GM18868 (cell line): ENCODE measurements at regions not wholly inside any gene's neighbourhood (a gene's known extent, or its start where the extent isn't known, plus 50 kb on each side); places are given as distances from the start of the nearest gene placed in this dataset.

Experiments
- ATAC-seq: cut with Tn5 transposase; IDR thresholded peaks from one replicate; pipeline ENCODE4 v1.9.1; 2021; ENCODE audit warnings: mild to moderate bottlenecking, moderate library complexity; ENCODE audit not compliant: unreplicated experiment

DNA sequence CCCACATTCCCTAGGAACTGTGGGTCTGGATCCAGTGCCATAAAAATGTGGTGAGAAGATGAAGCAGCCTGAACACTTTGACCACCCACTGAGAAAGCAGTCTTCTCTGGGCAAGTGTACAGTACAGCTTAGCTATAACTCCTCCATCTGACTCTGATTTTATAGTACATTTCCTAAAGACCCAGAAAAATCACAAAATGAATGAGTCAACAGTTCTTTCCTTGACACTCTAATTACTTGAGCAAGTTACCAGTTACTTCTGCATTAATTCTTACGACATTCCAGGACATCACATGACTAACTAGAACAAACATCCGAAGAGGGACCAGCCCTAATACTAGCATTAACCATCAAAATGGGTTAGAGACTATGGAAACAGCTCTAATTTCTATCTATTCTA lies 148.1 kb upstream of the PEX5L start:
- ATAC-seq: no peak

DNA sequence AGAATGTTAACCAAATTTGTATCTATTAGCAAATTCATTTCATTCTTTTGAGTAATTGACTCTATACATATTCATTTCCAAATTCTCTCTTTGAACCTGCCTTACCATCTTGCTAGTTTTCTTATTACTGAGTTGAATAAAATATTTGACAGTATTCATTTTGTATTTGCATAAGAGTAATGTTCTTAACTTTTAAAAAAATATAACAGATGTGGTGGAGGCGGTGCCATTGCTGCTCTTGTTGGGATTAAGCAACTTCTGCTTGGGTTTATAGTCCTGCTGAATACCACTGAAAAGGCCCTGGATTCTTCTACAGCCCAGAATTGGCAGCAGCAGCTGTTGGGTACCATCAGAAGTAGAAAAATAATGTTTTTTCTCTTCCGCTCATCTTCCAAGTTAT lies 148.9 kb upstream of the PEX5L start:
- no peak for ATAC-seq

DNA sequence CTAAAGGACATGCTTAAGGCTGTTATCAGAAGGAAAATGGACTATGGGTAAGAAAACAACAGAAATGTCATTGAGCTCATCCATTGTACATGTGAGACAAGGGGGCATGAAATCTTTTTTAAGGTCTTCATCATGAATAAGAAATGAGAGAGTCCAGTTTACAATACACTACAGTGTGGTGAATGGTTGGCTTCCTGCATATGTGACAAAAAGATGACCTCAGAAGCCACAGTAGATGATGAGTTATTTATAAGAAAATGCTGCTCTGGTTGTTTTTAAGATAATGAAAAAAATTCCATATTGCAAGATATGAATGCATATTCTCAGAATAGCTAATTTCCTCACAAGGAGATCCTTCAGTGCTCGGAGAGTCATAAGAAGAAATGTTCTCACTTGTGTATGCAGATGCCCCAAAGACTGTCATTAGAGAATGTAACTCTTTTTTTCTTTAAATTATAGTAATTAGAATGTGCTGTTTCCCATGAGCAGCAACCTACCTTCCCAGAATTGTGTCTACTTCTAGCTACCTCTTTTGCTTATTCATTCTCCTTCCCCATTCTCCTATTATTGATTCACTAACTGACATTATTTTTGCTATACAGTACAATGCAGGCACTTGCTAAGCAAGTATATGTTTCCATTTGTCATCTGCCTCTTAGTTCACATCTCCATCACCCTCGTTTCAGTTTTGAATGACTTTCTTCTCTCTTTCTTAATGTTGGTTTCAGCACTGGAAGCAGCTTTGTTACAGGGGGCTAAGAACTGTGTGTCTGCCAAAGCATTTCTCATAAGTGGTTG lies 152.0 kb upstream of the PEX5L start:
- no peak for ATAC-seq

DNA sequence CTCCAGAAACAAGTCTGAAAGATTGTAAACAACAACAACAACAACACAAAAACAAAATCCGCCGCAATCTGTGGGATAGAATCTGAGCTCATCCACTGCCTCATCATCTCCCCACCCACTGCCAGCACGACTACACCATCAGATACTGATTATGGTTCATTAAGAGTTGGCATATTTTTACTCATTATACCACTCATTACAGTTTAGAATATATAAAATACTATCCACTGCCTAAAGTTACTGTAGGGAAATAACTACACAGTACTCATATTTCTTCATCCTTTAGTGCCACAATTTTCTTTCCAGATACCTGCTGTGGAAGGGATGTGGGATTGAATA lies 152.5 kb upstream of the PEX5L start:
- no peak for ATAC-seq

DNA sequence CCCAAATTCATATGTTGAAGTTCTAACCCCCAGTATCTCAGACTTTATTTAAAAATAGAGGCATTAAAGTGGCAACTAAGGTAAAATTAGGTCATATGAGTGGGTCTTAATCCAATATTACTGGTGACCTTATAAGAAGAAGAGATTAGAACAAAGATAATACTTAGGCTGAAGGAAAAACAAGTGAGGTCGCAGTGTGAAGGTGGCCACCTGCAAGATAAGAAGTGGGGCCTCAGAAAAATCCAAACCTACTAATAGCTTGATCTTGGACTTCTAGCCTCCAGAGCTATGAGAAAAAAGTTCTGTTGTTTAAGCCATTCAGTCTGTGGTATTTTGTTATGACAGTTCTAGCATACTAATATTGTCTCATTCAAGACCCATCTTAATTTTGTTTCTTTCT lies 159.9 kb upstream of the PEX5L start:
- no peak for ATAC-seq

DNA sequence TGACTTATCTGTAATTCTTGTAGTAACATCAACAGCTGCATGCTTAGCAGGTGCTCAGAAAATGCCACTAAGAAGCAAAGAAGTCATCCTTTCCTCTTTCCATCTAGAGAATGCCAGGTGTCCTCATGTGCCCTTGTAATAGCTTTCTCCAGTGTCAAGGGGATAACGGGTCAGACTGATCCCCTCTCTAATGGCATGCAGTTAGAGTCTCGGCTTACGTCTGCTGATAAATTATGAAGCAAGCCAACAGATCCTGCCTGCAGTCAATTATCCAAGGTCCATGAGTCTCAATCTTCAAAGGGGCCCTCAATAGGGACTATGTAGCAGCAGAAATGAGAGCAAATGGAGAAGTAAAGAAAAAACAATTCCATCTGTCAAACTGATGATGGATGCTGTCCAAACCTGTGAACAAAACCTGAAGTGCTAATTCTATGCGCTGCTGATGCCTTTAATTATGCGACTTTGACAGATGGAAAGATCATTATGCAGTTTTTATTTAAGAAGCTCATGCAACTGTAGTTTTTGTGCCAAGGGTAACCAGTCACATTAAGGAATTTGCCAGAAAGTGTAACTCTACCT lies 162.8 kb upstream of the PEX5L start:
- ATAC-seq: no peak

DNA sequence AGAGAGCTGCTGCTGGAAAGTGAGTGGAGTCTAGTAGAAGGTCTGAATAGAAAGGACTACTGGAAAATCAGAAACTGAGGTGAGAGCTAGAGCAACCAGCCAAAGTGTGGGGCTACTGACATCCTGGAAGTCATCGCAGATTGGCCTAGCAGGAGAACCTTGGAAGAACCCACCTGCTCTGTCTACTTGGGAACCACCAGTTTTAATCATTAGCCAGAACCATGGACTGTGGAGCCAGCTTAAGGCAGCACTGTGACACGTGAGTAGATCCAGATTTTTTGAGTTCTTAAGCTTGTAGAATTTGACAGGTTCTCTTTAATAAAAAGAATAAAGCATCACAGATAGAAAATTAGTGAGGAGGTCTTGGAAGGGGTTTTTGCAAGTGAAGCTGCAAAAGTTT lies 179.1 kb upstream of the PEX5L start:
- no peak for ATAC-seq

DNA sequence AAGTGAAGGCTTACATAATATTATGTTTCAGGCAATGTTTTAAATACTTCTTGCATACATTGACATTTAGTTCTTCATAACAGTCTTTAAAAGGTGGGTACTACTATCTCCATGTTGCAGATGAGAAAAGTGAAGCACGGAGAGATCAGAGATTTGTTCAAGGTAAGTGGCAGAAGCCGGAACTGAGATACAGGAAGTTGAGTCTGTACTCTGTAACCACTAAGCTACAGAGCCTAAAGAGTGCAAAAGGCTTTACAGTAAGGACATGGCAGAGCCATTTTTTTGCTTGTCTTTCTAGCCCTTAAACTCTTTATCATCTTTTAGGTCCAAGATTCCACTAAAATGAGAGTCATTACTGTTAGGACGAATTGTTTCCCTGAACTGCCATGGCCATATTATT lies 186.5 kb upstream of the PEX5L start:
- peak; percentile 56 for ATAC-seq

DNA sequence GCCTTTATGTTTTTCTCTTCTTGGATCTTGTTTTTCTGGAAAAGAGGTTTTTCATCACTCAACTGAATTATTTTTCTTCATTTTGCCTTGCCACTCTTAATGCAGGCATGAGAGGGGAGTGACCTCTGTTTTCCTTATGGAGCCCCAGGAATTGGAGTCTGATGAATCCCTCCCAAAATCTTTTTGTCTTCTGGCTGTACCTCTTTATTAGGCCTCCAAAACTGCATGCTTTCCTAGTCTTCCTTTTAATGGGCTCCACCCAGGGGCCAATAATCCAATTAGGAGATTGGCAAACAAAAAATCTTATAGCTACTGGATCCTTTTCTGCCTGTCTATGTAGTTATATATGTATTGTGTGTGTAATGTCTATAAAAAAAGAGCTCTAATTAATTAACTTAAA lies 192.4 kb upstream of the PEX5L start:
- ATAC-seq: no peak

DNA sequence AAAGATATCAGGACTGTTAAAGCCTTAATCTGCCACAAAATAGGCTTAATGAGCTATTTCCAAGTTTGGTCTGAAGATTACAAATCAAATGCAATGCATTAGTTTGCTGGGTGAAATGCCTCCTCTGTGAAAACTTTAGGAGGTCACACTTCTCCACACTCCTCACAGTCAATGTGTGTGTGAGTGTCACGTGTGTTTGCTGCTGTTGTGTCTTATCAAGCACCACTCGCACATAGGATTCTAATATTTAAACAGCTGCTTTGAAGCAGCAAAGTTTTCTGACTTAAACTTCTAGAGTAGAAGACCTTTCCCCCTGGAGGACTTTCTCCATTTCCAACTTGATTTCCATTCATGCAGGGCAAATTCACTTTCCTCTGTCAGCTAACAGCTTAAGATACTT lies 203.2 kb upstream of the PEX5L start:
- ATAC-seq: no peak

DNA sequence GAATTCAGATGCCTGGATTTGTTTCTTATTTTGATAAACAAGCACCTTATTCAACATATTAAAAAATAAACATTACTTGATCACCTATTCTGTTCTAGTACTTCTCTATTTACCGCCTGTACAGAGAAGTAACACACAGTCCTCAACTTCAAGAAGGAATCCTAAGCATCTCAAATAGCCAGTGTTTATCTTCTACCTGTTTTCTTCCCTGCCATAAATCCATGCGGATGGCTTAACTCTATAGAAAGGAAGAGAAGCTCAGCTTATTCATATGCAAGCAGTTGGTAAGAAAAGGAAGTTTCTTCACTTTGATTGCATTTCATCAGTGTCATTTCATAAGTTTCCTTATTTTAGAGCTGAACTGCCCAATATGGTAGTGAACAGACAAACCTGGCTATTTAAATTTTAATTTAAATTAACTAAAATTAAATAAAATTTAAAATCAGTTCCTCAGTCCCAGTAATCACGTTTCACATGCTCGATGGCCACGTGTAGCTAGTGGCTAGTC lies 210.0 kb upstream of the PEX5L start:
- no peak for ATAC-seq

DNA sequence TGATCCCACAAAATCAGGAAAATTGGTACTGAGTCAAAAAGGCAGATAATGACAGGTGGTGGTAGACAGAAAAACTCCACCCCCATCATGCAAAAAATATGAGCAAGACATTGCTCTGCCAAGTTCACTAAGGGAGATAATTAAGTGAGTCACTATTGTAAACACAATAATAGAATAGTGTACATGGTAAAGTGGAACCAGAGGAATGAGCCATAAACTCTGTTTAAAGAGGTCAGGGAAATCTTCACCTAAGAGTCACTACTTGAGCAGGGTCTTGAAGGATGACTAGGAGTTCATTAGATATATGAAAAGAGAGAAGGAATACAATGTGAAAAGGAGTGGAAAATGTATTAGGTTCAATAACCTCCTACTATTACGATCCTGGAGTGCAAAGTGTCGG lies 213.4 kb upstream of the PEX5L start:
- ATAC-seq: no peak

DNA sequence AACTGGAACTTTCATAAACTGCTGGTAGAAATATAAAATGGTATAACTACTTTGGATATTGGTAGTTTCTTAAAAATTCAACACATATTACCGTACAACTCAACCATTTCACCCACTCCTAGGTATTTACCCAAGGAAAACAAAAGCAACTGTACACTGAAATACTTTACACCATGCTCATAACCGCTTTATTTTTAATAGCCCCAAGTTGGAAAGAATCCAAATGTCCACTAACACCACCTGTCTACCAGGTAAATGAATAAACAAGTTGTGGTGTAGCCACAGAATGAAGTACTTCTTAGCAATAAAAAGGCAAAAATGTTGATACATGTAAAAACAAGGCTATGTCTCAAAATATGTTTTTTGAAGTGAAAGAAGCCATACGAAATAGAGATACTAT lies 215.9 kb upstream of the PEX5L start:
- ATAC-seq: no peak

DNA sequence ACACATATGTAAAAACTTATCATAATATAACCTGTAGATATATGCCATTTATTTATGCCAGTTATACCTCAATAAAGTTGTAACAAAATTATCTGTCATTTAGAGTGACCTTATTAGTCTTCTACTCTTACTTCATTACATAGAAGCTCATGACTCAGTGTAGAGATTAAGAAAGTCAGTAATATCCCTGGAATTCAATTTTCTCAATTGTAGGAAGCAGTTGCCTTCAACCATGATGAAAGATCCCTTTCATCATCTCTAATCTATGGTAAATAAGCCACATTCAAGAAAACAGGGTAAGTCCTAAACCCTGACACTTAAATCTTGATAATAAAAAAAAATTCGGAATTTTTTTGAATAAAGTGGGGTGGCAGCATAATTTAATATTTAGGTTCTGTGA lies 216.5 kb upstream of the PEX5L start:
- ATAC-seq: no peak

DNA sequence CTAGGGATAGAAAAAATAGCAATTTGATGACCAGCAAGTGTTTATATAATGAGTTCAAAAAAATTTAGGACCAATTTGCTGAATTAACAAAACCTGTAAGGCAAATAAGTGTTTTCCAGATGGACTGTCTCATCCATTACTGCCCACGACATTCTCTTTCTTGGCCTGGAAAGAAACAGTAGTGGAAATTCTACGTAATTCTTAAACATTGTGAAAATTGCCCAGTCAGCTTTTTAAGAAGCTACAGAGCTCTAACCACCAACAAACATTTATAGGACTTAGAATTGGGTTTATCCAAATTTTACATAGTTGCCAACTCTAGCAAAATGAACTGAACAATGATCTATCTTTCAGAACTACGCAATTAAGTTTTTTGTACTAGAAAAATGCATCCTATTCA lies 227.7 kb upstream of the PEX5L start:
- no peak for ATAC-seq

DNA sequence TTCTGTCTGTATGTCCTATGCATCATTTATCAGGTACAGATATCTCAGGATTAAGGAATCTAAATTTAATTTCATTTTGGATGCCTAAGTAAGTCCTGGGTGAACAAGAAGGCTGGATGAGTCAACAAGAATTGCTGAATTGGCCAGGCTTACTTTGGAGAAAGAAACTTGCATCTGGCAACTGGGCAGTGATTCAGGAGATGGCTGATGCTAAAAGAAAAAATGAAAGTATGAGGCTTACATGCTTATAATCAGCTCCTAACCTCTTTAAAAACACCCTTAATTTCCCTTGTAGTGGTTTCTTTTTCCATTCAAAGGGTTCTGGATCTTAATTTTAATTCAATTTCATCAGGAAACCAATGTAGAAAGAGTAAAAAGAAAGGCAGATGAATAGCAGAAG lies 228.8 kb upstream of the PEX5L start:
- no peak for ATAC-seq

DNA sequence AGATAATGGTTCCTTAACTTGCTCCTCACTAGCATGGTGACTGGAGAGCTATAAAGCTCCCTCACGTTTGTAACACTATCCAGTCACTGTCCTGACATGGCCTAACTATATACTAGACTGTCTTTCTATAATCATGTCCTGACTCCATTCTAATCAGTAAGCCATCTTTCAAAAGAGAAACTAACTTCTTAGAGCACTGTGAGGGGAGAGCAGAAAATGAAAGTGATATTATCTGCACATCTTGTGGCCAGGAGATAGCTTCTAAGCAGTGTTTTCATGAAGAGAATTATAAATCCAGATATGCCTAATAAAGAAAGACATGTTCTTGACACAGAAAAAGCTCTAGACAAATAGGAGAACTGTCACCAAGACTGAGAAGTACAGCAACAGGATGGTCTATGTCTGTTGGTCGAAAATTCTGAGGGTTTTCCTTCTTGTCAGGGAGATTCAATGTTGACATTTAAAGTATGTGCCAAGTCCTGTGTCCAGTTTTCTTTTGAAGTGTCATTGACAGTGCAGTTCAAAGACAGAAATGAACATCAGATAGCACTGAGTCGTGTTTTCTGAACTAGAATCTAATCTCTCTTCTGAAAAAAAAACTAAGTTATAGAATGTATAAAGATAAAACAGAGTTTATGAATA lies 230.6 kb upstream of the PEX5L start:
- peak; percentile 99 for ATAC-seq

DNA sequence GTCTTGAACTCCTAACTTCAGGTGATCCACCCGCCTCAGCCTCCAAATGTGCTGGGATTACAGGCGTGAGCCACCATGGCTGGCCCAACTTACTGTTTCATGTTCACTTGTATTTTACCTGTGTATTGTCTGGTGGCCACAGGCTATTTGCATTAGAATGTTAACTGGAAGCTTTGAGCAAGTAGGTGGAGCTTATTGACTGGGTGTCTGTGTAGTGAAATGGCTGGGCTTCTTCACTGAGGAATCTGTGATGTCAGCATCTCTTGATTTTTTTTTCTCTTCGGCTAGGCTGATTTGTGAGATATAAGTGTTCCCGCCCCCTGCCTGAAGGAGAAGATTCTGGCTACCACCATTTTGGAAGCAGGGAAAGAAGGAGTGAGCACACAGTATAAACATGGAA lies 237.8 kb upstream of the PEX5L start:
- ATAC-seq: no peak

DNA sequence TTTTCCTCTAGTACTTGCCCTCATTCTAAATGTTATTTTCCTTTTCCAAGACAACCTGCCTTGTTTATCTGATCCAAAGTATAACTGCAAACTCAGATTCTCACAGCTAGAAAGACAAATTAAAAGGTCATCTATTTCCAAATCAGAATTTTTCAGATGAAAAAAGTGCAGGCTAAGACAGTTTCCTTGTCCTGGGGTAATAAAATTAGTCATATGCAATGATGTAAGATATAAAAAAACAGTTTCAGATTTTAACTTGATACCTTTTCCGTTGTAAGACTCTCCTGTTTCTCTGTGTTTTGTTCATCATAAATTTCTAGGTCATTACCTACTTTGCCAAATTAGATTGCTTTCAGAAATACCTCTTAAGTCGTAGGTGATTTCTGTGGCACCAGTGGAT lies 238.4 kb upstream of the PEX5L start:
- no peak for ATAC-seq

DNA sequence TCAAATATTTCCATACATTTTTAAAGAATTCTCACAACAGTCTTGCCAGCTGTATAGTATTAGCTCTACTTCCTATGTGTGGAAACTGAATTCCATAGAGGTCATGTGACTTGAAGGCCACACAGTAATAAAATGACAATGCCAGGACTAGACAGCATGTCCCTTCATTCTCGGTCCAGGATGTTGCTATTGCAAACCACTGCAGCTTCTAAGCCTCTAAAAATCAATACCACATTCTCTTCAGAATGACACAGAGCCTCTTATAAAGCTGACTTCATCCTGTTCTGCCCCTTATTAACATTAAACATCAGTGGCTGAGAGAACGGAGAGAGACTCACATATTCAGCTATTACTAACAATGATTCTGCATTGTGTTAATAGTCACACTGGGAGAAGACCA lies 240.3 kb upstream of the PEX5L start:
- ATAC-seq: no peak

DNA sequence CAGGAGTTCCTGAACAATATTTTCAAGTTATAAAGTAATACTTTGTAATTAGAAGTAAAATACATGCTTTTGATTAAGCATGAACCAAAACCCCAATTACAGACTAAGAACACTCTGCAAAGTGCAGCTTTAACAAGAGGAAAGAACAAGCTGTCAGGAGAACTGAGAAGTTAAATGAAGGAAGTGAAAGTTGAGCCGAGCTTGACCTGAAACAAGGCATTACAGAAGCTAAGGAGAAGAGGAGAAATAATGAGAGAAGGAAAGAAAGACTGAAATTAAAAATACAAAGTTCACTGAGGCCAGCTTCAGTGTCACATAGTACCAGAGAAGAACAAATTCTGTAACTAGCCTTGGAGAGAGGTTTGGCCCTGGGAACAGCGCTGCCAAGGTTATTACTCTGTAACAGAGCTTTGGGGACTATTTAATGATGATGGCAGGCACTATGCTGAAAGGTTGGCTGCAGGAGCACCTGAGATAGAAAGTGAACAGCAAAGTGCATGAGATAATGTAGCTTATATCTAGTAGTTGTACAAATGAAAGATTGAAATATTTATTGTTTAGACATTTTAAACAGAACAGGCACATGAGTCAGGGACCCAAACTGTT lies 241.9 kb upstream of the PEX5L start:
- peak; percentile 97 for ATAC-seq

DNA sequence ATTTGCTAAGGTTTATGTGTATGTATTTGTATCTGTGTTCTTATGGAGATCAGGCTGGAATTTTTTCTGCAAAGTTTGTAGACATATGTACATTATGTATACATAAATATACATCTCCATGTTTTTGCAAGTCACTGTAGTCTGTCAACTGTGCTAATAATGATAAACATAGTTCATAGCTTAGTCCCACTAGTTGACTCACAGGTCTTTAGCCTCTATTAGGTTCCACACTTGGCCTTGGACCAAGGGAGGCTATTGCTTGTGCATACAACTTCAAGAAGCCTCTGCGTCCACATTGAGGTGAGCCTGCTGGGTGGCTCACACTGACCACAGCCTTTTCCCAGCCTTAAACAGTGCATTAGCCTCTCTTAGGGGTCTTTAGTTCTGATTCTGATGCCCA lies 243.8 kb upstream of the PEX5L start:
- no peak for ATAC-seq
